H1 (cell line): ENCODE measurements at regions not wholly inside any gene's neighbourhood (a gene's known extent, or its start where the extent isn't known, plus 50 kb on each side); places are given as distances from the start of the nearest gene placed in this dataset.

Source experiments
- CTCF ChIA-PET: fragments of 300-600 bp; sonication (Branson Sonifier 250); formaldehyde crosslinking; loops from one replicate; lab custom pipeline; 2021; ENCODE audit not compliant: partially characterized antibody; lab: Charles Lee
- POLR2A ChIA-PET: fragments of 300-600 bp; sonication (Branson Sonifier 250); formaldehyde crosslinking; loops from one replicate; lab custom pipeline; 2021; ENCODE audit warnings: inconsistent platforms; ENCODE audit not compliant: partially characterized antibody; lab: Charles Lee
- DNase-seq, 2 experiments: peaks; one replicate each; pipeline versions ENCODE4 v3.0.0 to v3.0.0-alpha.2; 2010 to 2022; ENCODE audit warnings: low spot score in 2 of 2, low read depth in 1 of 2, mixed read lengths in 1 of 2
- FAIRE-seq: peaks from 2 replicates; lab custom pipeline; 2011; peaks lifted over from hg19 to GRCh38; lab: Jason Lieb, UNC
- H2AFZ ChIP-seq: 2 replicates; pipeline ENCODE4 v1.8.1; 2012; ENCODE audit warnings: low read length, inconsistent platforms
- H2AK5ac ChIP-seq: 2 replicates; pipeline ENCODE4 v1.6.1; 2013; ENCODE audit warnings: low read depth, low read length
- H2BK120ac ChIP-seq: replicated peaks from 2 replicates; pipeline ENCODE3; 2013; ENCODE audit warnings: low read depth, low read length, inconsistent platforms
- H2BK12ac ChIP-seq: 2 replicates; pipeline ENCODE4 v1.6.1; 2013; ENCODE audit warnings: low read depth, low read length
- H2BK15ac ChIP-seq: 2 replicates; pipeline ENCODE4 v1.6.1; 2013; ENCODE audit warnings: low read length
- H2BK20ac ChIP-seq: 2 replicates; pipeline ENCODE4 v1.6.1; 2013; ENCODE audit warnings: low read length
- H2BK5ac ChIP-seq: 2 replicates; pipeline ENCODE4 v1.6.1; 2013; ENCODE audit warnings: low read depth, low read length
- H3K14ac ChIP-seq: 2 replicates; pipeline ENCODE4 v1.6.1; 2013; ENCODE audit warnings: inconsistent platforms; ENCODE audit not compliant: insufficient read length
- H3K18ac ChIP-seq: 2 replicates; pipeline ENCODE4 v1.6.1; 2013; ENCODE audit warnings: low read length; ENCODE audit errors: extremely low read depth
- H3K23ac ChIP-seq: 2 replicates; pipeline ENCODE4 v1.6.1; 2013; ENCODE audit warnings: inconsistent platforms; ENCODE audit not compliant: insufficient read length
- H3K23me2 ChIP-seq: 2 replicates; pipeline ENCODE4 v1.6.1; 2013; ENCODE audit warnings: low read depth, low read length
- H3K27ac ChIP-seq: 2 replicates; pipeline ENCODE4 v1.6.1; 2011; ENCODE audit warnings: low read depth, low read length, inconsistent platforms
- H3K27me3 ChIP-seq, 4 experiments: replicated peaks in 1 of 4; 1 replicate in 1 of 4; 2 replicates in 3 of 4; pipeline versions ENCODE4 v1.6.1 to v1.8.1; 2011 to 2013; ENCODE audit warnings: low read length in 3 of 4, mild to moderate bottlenecking in 3 of 4, inconsistent platforms in 2 of 4, mixed read lengths in 2 of 4, moderate library complexity in 1 of 4; ENCODE audit not compliant: control insufficient read depth in 3 of 4, insufficient read depth in 3 of 4; ENCODE audit errors: extremely low read depth in 1 of 4
- H3K36me3 ChIP-seq, 4 experiments: 2 replicates each; pipeline versions ENCODE4 v1.6.1 to v1.8.1; 2011 to 2013; ENCODE audit warnings: mild to moderate bottlenecking in 4 of 4, low read length in 3 of 4, moderate library complexity in 2 of 4, control low read depth in 1 of 4, inconsistent platforms in 1 of 4; ENCODE audit not compliant: insufficient read depth in 4 of 4, control insufficient read depth in 2 of 4
- H3K4ac ChIP-seq: replicated peaks from 2 replicates; pipeline ENCODE3; 2013; ENCODE audit warnings: low read length, low read depth, mixed read lengths, inconsistent platforms; ENCODE audit not compliant: insufficient read length
- H3K4me1 ChIP-seq, 4 experiments: replicated peaks in 1 of 4; 1 replicate in 1 of 4; 2 replicates in 3 of 4; pipeline versions ENCODE4 v1.6.1 to v1.8.1; 2011 to 2013; ENCODE audit warnings: low read length in 3 of 4, inconsistent platforms in 2 of 4, mixed read lengths in 1 of 4; ENCODE audit not compliant: insufficient read depth in 4 of 4, control insufficient read depth in 3 of 4
- H3K4me2 ChIP-seq, 2 experiments: 2 replicates each; pipeline versions ENCODE4 v1.6.1 to v1.8.1; 2011 to 2013; ENCODE audit warnings: low read depth in 2 of 2, low read length in 2 of 2, control low read depth in 1 of 2, inconsistent platforms in 1 of 2, mild to moderate bottlenecking in 1 of 2; ENCODE audit not compliant: insufficient read depth in 1 of 2
- H3K4me3 ChIP-seq, 4 experiments: fragments of 200-600, 300-600 bp in 1 of 4; sonication (generic), shearing (Covaris generic), sonication (Bioruptor Twin) in 1 of 4; 2 replicates each; pipeline versions ENCODE4 v1.5.1 to v1.8.1; 2011 to 2016; ENCODE audit warnings: low read length in 4 of 4, low read depth in 3 of 4, control low read depth in 2 of 4, inconsistent platforms in 2 of 4, mild to moderate bottlenecking in 2 of 4, mixed read lengths in 1 of 4, moderate library complexity in 1 of 4; ENCODE audit not compliant: insufficient read depth in 2 of 4; ENCODE audit errors: extremely low read depth in 1 of 4
- H3K56ac ChIP-seq: replicated peaks from 2 replicates; pipeline ENCODE3; 2013; ENCODE audit warnings: low read depth, mild to moderate bottlenecking, mixed read lengths, low read length, inconsistent platforms; ENCODE audit not compliant: insufficient read length
- H3K79me1 ChIP-seq: 2 replicates; pipeline ENCODE4 v1.6.1; 2013; ENCODE audit warnings: low read depth, low read length, control low read depth
- H3K79me2 ChIP-seq, 2 experiments: 2 replicates each; pipeline versions ENCODE4 v1.6.1 to v1.8.1; 2012 to 2013; ENCODE audit warnings: low read length in 2 of 2, mild to moderate bottlenecking in 2 of 2, inconsistent platforms in 1 of 2; ENCODE audit not compliant: insufficient read depth in 2 of 2, control insufficient read depth in 1 of 2
- H3K9ac ChIP-seq, 4 experiments: replicated peaks in 1 of 4; 1 replicate in 1 of 4; 2 replicates in 3 of 4; pipeline versions ENCODE4 v1.6.1 to v1.8.1; 2011 to 2013; ENCODE audit warnings: low read depth in 3 of 4, low read length in 3 of 4, control low read depth in 2 of 4, mild to moderate bottlenecking in 2 of 4, moderate library complexity in 2 of 4, inconsistent platforms in 1 of 4; ENCODE audit errors: extremely low read depth in 1 of 4
- H3K9me3 ChIP-seq, 2 experiments: 2 replicates each; pipeline versions ENCODE4 v1.6.1 to v1.8.1; 2012 to 2013; ENCODE audit warnings: mild to moderate bottlenecking in 2 of 2, moderate library complexity in 2 of 2, control low read depth in 1 of 2, inconsistent platforms in 1 of 2, low read depth in 1 of 2, low read length in 1 of 2, mixed read lengths in 1 of 2; ENCODE audit not compliant: insufficient read depth in 2 of 2
- H4K20me1 ChIP-seq, 2 experiments: replicated peaks in 1 of 2; 2 replicates each; pipeline versions ENCODE3 to v1.8.1; 2011 to 2013; ENCODE audit warnings: inconsistent platforms in 2 of 2, low read length in 2 of 2, mild to moderate bottlenecking in 1 of 2; ENCODE audit not compliant: insufficient read depth in 2 of 2, control insufficient read depth in 1 of 2
- H4K5ac ChIP-seq: 2 replicates; pipeline ENCODE4 v1.6.1; 2013; ENCODE audit warnings: low read length, low read depth, mixed read lengths, inconsistent platforms; ENCODE audit not compliant: insufficient read length
- H4K8ac ChIP-seq: 2 replicates; pipeline ENCODE4 v1.8.0; 2013; ENCODE audit warnings: mild to moderate bottlenecking, moderate library complexity, low read length, inconsistent platforms; ENCODE audit not compliant: insufficient read depth; ENCODE audit errors: extremely low read depth
- H4K91ac ChIP-seq: replicated peaks from 2 replicates; pipeline ENCODE3; 2013; ENCODE audit warnings: low read length, mixed read lengths, inconsistent platforms; ENCODE audit not compliant: insufficient read length
- KDM1A ChIP-seq: fragments of 200-600, 300-600 bp; sonication (generic); IDR thresholded peaks from 2 replicates; pipeline ENCODE4 v1.7.1; 2016; ENCODE audit warnings: mild to moderate bottlenecking, low read length, borderline replicate concordance
- SIRT6 ChIP-seq: IDR thresholded peaks from one replicate; pipeline ENCODE4 v1.7.1; 2012; ENCODE audit warnings: low read length, inconsistent platforms
- TCF12 ChIP-seq: IDR thresholded peaks from 2 replicates; pipeline ENCODE4 v1.6.1; 2011; ENCODE audit warnings: low read depth, mild to moderate bottlenecking, low read length
- WGBS, 2 experiments: shearing (Covaris generic) in 1 of 2; methylation state at CpG; one replicate each; pipeline versions ENCODE4 v1.1.6 to v1.1.7; 2013 to 2015; ENCODE audit warnings: low lambda C conversion rate in 2 of 2, mixed read lengths in 2 of 2, inconsistent platforms in 1 of 2, low coverage in 1 of 2, missing lambda C conversion rate in 1 of 2; ENCODE audit not compliant: insufficient replicate concordance in 2 of 2, insufficient coverage in 1 of 2, insufficient read length in 1 of 2; ENCODE audit errors: extremely low coverage in 1 of 2, missing lambda C conversion rate in 1 of 2; 5-methylcytosine and 5-hydroxymethylcytosine counted together

DNA sequence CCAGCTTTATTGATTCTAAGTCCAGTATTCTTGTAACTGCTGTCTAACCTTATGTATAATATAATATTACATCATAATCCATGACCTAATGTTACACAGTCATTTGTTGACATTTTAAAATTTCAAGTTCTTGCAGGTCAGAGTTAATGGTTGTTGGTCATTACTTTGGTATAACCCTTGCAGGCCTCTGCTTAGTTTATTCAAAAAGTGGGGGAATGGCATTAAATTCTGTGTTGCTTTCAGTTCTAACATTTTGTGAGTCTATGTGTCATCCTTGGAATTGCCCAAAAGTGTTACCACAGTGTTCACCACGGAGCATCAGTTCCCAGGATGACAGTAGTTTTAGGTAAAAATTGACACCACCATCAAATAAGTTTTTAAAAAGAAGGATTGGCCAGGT, 174.8 kb upstream of the BCL6 start:
- POLR2A ChIA-PET = no interaction called here
- CTCF ChIA-PET = no interaction called here
- Histone ChIP-seq H2BK15ac (no peak overlapping the region), H2AFZ (no peak overlapping the region), H3K79me1 (no peaks in the 10 kb centered on the region), H3K9me3 (peaks cover 7% of the 10 kb centered on the region in 2 experiments; a peak in 2 of 4 replicates), H4K20me1 (no peaks in the 10 kb centered on the region), H3K4me1 (peaks cover 2 to 23% (median 16%) of the 10 kb centered on the region in 4 experiments; a peak in 6 of 7 replicates), H2BK120ac (no peak overlapping the region), H2BK20ac (no peak overlapping the region), H3K4ac (no peak overlapping the region), H4K5ac (no peak overlapping the region), H3K23ac (no peak overlapping the region), H3K4me2 (no peak overlapping the region), H4K8ac (no peak overlapping the region), H3K23me2 (no peaks in the 10 kb centered on the region), H2AK5ac (no peak overlapping the region), H3K79me2 (no peaks in the 10 kb centered on the region), H3K56ac (no peak overlapping the region), H3K36me3 (no peaks in the 10 kb centered on the region; a peak in 1 of 8 replicates), H3K27me3 (no peaks in the 10 kb centered on the region; a peak in 1 of 7 replicates), H2BK5ac (no peak overlapping the region), H3K18ac (no peak overlapping the region), H4K91ac (no peak overlapping the region), H3K14ac (no peak overlapping the region), H3K4me3 (no peak overlapping the region), H3K27ac (no peak overlapping the region), H3K9ac (no peak overlapping the region), H2BK12ac (no peak overlapping the region)
- WGBS, 2 experiments = 96% methylated on average over 1 of the region's 1 CpG; no CpG with 5 or more reads in 1 of the 2 experiments
- DNase-seq (no peak), FAIRE-seq (no peak)
- TF ChIP-seq KDM1A (no peak), SIRT6 (no peak), TCF12 (no peak)
